GM03348 (cell line): ENCODE measurements at regions not wholly inside any gene's neighbourhood (a gene's known extent, or its start where the extent isn't known, plus 50 kb on each side); places are given as distances from the start of the nearest gene placed in this dataset.

Source experiments
- DNase-seq: peaks from one replicate; pipeline ENCODE4 v3.0.0; 2012; ENCODE audit warnings: low spot score

DNA sequence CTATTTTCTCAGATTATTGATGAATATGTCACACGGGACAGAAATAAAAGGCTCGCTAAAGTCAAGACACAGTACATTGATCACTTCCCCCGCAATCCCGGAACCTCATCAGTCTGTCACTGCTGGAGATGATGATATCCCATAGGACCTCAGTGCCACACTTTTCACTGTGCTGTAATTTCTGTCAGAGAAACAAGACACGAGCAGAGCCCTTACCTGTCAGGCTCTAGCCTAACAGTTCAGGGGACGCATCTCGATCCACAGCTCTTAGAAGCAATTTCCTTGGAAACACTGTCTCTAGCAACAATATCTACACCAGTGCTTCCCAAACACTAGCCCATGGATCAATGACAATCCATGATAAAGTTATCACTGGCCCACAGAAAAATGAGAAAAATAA lies 140.0 kb downstream of the GRIN2B start:
- no peak for DNase-seq

DNA sequence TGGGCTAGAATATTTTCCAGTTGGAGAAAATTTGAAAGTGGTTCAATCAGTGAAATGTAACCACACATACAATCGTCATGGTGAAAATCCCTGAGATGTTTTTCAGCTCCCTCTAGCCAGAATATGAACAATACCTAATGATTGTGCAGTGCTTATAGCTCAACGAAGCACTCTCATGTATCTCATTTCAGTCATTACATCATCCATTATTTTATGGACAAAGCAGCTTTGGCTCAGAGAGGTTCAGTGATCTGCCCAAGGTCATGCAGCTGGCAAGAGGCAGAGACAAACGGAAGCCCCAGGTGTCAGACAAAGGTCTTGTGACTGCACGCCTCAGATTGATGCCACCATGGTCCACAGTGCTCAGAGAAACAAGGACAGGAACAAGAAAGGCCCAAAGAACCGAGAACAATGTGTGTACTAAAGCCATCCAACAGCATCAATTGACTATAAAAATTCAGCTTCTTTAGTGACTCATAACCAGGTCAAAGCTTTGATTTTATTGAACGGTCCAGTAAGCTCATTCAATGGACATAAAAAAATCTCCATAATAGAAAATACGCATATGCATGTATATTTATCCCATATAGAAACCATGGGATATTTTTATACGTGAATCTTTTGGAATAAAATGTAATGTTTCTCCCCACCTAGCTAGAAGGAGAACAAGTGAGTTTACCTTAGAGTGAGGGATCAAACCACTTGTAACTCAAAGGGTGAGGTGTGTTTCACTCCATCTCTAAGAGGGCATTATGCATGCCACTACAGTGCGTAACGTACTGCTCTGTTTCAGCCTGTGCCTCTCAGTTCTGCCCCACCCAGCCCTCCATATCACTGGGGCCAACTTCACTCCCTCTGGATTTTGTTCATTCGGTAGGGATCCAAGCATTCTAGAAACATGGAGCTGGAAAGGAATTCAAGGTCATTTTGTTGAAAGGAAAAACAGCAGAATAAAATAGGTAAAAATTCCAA lies 141.8 kb downstream of the GRIN2B start:
- no peak for DNase-seq

GRCh38 chr12:13836099-13836498 lies 145.3 kb downstream of the GRIN2B start:
- no peak for DNase-seq

GRCh38 chr12:13835652-13836051 lies 145.8 kb downstream of the GRIN2B start:
- DNase-seq = no peak

DNA sequence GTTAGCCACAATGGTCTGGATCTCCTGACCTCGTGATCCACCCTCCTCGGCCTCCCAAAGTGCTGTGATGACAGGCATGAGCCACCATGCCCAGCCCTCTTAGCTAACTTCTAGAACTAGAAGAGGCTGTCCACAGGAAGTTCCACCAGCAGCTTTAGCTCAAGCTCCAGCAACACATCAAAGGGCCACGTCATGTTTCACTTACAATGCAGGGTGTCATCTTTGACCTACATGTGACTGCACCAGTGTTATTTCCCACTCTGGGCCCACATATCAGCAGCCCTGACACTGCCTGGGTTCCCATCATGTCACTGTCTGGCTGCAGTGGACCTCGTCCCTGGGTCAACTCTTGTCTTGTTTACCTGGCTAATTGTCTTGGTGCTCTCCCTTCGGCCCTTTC lies 147.2 kb downstream of the GRIN2B start:
- DNase-seq = no peak

- DNase-seq = no peak
Measured at GRCh38 chr12:13817131-13817530, 164.3 kb downstream of the GRIN2B start.

- no peak for DNase-seq
Measured at GRCh38 chr12:13816394-13816793, 165.0 kb downstream of the GRIN2B start.

DNA sequence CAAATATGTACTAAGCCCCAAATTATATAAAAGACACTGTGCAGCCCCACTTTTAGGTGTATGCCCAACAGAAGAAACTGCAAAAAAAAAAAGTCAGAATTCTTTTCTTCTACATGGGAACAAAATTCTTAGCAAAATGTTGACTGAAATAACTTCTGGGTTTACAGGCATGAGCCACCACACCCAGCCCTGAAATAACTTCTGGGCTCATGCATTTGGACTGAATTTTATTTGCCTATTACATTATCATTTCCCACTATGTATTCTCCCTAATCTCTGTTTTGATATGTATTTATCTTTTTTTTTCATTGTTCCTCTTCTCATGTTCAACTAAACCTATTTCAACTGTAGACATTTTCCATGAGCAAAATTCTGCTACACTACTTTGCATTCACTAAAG lies 169.2 kb downstream of the GRIN2B start:
- DNase-seq = no peak

GRCh38 chr12:13811061-13811460 lies 170.3 kb downstream of the GRIN2B start:
- no peak for DNase-seq

DNA sequence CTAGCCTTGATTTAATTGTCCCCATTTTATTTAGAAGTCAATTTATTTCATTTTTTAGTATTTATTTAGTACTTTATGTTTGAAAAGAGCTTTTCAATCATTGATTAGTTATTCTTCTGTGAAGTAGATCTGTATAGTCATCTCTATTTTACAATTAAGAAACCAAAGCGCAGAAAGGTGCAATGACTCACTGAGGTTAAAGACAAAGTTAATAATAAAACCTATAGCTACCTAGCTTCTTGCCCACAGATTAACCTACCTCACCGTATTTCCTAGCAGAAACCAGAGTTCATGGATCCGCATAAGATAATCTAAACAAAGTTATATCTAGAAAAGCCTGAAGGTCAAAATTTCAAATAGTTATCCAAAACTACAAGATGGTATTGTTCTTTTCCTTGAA lies 176.4 kb downstream of the GRIN2B start:
- DNase-seq = no peak

DNA sequence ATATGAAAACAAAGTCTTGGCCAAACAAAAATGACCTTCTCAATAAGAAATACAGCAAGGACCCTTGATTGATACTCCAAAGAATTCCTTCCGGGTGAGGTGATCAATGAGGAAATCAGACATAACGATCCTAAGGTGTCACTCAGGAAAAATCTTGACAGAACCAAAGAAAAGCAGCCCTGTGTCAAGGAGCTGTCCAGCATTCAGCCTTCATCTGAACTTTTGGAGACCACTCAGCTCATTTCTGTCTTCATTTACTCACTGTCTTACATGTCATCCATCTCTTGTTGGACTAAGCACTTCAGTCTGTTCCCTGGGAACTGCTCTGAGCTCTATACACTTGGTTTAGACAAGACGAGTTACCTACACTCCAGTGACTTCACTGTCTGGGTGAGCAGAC lies 179.9 kb downstream of the GRIN2B start:
- no peak for DNase-seq

DNA sequence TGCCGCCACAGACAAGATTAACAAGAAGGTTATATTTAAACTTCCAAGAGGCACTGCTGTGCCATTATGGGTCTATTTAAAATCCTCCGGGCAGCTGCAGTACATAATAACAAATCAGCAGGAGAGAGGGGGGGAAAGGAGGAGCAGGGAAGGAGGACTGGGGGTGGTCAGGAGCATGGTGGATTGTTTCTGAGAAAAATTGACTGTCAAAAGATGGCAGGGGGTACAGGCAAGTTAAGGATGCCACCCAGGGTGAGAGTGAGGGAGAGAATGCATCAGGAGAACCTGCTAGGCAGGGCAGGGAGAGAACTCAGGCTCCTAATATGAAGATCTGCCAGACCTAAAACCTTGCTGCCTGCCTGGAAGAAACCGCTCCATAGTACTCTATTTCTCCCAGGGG lies 181.8 kb downstream of the GRIN2B start:
- DNase-seq = no peak

DNA sequence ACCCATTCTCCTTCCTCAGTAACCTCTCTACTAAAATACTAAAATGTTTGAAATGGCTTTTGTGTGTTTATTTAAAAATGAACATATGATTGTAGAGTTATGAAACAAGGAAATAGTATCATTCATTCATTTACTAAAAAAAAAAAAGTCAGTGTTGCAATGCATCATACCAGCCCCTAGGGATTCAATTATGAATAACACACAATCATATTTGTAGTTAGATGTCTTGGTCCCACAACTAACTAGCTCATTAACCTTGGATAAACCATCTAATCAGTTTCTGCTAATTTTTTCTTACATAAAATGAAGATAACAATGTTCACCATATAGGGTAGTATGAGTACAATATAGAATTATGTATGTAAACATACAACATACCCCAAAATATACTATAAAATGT lies 183.2 kb downstream of the GRIN2B start:
- no peak for DNase-seq

GRCh38 chr12:13794706-13795105 lies 186.7 kb downstream of the GRIN2B start:
- DNase-seq = no peak

DNA sequence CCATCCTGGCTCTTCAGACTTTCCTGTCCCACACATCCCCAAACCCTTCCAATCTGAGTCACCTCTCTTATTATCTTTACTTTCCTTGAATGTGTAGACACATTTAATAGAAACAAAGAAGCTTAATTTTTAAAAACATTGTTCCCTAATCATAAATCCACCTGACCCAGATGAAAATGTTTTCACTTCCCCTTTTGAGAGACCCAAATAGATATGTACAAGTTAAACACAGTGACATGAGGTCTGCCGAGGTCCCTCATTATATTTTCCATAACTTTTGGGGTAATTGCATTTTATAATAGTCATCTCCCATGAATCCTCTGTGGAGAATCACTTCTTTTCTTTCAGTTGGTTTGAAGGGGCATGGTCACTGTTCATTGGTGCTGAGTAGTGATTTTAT lies 191.1 kb downstream of the GRIN2B start:
- no peak for DNase-seq

- DNase-seq = no peak
Measured at GRCh38 chr12:13788626-13789025, 192.8 kb downstream of the GRIN2B start.

GRCh38 chr12:13786646-13787045 lies 194.8 kb downstream of the GRIN2B start:
- no peak for DNase-seq

GRCh38 chr12:13784504-13784903 lies 196.9 kb downstream of the GRIN2B start:
- no peak for DNase-seq

DNA sequence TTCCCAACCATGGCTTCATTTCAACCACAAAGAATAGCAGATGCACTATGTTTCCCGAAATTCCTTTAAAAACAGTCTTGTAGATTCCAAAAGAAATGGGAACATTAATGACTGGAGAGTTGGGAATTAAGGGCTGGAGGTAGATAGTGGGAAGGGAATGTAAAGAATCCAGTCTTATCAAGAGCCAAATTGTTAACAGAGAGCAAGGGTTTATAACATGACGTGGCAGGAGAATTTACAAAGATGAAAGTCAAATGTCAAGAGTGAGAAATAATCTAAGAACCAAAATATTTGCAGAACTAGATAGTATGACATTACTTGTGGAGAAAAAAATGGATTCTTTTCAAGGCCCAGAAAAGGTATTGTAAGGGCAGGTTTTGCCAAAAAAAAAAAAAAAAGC lies 200.9 kb downstream of the GRIN2B start:
- no peak for DNase-seq

DNA sequence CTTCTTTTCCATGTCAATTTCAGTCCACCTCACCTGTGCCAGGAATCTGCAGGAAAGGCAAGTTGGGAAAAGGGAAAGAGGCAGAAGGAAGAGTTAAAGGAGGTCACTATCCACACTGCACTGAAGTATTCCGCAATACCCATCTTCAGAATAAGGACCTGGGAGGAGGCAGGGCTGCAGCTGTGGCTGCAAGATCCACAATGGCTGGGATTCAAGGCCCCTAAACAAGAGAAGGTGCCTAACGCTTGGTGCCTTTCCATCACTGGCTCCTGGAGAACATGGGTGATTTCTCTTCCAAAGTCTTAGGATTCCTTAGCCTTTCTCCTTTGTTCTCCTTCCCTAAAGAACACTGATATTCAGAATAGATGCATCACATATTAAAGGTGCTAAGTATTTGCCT lies 204.0 kb downstream of the GRIN2B start:
- no peak for DNase-seq

GRCh38 chr12:13772264-13772663 lies 209.1 kb downstream of the GRIN2B start:
- no peak for DNase-seq

GRCh38 chr12:13770576-13770975 lies 210.8 kb downstream of the GRIN2B start:
- DNase-seq = no peak

DNA sequence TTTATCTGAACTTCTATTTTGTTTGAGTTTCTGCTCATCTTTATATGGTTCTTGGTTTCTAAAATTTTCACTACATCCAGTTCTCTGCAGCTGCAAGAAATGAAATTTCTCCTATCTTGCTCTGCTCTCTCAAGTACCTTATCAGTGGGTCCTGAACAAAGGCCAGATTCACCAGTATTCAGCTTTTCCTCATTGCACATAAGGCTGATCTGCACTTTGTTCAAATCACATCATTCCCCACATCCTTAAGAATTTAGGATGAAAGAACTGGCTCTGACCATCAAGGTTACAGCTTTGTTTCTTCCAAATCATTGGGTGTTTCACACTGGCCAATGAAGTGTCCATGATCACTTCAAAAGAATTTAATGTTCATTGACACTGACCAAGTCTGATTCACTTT lies 211.4 kb downstream of the GRIN2B start:
- DNase-seq = no peak

DNA sequence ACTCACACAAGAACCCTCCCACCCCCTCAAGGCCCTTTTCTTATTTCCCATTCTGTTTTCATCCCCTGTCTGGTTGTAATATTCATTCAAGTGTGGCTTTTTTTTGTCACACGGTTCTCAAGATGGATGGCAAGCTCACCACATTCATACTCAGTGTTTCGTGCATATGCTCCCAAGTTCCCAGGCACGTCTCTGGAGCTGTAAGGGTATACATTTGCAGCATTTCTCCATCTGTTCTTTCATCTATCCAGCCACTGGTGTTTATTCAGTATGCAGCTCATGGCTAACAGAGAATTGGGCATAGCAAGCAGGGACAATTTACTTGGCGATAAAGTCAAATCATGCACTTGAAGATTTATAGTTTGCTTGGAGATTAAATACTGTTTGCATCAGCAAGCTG lies 212.1 kb downstream of the GRIN2B start:
- DNase-seq = no peak
